OCI-LY7 (cell line): ENCODE measurements at regions not wholly inside any gene's neighbourhood (a gene's known extent, or its start where the extent isn't known, plus 50 kb on each side); places are given as distances from the start of the nearest gene placed in this dataset.

Experiments
- EZH2phosphoT487 ChIP-seq: fragments of 200-600 bp; sonication (generic); IDR thresholded peaks from 2 replicates; pipeline ENCODE4 v1.6.1; 2018; ENCODE audit warnings: low read depth, borderline replicate concordance, mild to moderate bottlenecking, mixed run types, antibody characterized with exemption, low read length, moderate library complexity, mixed read lengths
- TF ChIP-seq, protein P1 (sequence below): fragments of 200-600 bp; sonication (generic); conservative IDR thresholded peaks from 2 replicates; pipeline ENCODE4 v1.5.1; 2014; ENCODE audit warnings: mild to moderate bottlenecking, antibody characterized with exemption, low read length, moderate library complexity, mixed read lengths

DNA sequence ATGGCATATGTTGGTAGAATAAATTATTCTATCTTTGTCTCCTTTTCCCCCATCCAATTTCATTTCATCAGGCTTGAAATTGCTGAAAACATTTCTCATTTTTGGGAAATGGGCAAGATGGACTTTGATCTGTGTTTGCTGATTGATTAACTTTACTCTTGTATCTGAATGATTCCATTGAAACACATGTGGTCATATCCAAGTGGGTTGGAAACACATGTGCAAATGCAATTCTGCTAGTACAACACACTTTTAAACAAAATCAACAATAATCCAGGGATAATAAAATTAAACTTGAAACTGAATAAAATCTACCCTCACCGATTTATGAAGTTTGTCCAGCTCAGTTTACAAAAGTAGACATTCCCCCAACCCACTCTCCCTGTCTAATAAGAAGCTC lies 96.9 kb downstream of the EPDR1 start:
- TF ChIP-seq, protein P1, sequence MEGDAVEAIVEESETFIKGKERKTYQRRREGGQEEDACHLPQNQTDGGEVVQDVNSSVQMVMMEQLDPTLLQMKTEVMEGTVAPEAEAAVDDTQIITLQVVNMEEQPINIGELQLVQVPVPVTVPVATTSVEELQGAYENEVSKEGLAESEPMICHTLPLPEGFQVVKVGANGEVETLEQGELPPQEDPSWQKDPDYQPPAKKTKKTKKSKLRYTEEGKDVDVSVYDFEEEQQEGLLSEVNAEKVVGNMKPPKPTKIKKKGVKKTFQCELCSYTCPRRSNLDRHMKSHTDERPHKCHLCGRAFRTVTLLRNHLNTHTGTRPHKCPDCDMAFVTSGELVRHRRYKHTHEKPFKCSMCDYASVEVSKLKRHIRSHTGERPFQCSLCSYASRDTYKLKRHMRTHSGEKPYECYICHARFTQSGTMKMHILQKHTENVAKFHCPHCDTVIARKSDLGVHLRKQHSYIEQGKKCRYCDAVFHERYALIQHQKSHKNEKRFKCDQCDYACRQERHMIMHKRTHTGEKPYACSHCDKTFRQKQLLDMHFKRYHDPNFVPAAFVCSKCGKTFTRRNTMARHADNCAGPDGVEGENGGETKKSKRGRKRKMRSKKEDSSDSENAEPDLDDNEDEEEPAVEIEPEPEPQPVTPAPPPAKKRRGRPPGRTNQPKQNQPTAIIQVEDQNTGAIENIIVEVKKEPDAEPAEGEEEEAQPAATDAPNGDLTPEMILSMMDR: no peak
- TF ChIP-seq EZH2phosphoT487: no peak
